Common myeloid progenitor, CD34-positive (primary cell): ENCODE measurements at regions not wholly inside any gene's neighbourhood (a gene's known extent, or its start where the extent isn't known, plus 50 kb on each side); places are given as distances from the start of the nearest gene placed in this dataset.
"Not testable (repeated sequence)": the region's sequence is repeated elsewhere in the genome, so short reads cannot be mapped to it uniquely, and the experiment has no call there.

ENCODE experiments used
- CTCF ChIA-PET: fragments of 350-600 bp; sonication (Branson Sonifier 250); formaldehyde crosslinking; loops from one replicate; lab custom pipeline; 2021; ENCODE audit warnings: antibody characterized with exemption; lab: Charles Lee
- POLR2A ChIA-PET: fragments of 350-600 bp; sonication (Branson Sonifier 250); formaldehyde crosslinking; loops from one replicate; lab custom pipeline; 2021; ENCODE audit warnings: antibody characterized with exemption; lab: Charles Lee
- DNase-seq, 3 donors: peaks; one replicate each; pipeline versions ENCODE4 v3.0.0 to v3.0.0-alpha.2; 2013
- H3K27ac ChIP-seq, 2 experiments: 1 replicate in 1 of 2; 2 replicates in 1 of 2; pipeline ENCODE4 v1.7.0; 2013; ENCODE audit warnings: inconsistent platforms in 2 of 2, low read length in 2 of 2, mild to moderate bottlenecking in 2 of 2, low read depth in 1 of 2, moderate library complexity in 1 of 2; ENCODE audit not compliant: severe bottlenecking in 2 of 2, insufficient read depth in 1 of 2, poor library complexity in 1 of 2
- H3K27me3 ChIP-seq, 5 experiments: replicated peaks in 2 of 5; 1 replicate in 3 of 5; 2 replicates in 2 of 5; pipeline versions ENCODE4 v1.6.1 to v1.7.0; 2013; ENCODE audit warnings: low read length in 4 of 5, mild to moderate bottlenecking in 2 of 5, moderate library complexity in 2 of 5, inconsistent platforms in 1 of 5; ENCODE audit not compliant: insufficient read depth in 5 of 5, control insufficient read depth in 4 of 5
- H3K36me3 ChIP-seq, 4 experiments: 1 replicate in 2 of 4; 2 replicates in 2 of 4; pipeline versions ENCODE4 v1.6.1 to v1.7.0; 2013; ENCODE audit warnings: low read length in 3 of 4, control low read depth in 1 of 4, mild to moderate bottlenecking in 1 of 4; ENCODE audit not compliant: control insufficient read depth in 4 of 4, insufficient read depth in 4 of 4
- H3K4me1 ChIP-seq, 4 experiments: 1 replicate in 3 of 4; 2 replicates in 1 of 4; pipeline versions ENCODE4 v1.6.1 to v1.7.1; 2013; ENCODE audit warnings: low read length in 3 of 4, mild to moderate bottlenecking in 3 of 4, control low read depth in 1 of 4, inconsistent platforms in 1 of 4, moderate library complexity in 1 of 4; ENCODE audit not compliant: control insufficient read depth in 4 of 4, insufficient read depth in 4 of 4; ENCODE audit errors: control extremely low read depth in 1 of 4
- H3K4me3 ChIP-seq, 7 experiments: 1 replicate in 4 of 7; 2 replicates in 3 of 7; pipeline versions ENCODE4 v1.5.1 to v1.7.0; 2013; ENCODE audit warnings: mild to moderate bottlenecking in 7 of 7, low read length in 6 of 7, moderate library complexity in 6 of 7, inconsistent platforms in 2 of 7, low read depth in 2 of 7, control low read depth in 1 of 7; ENCODE audit not compliant: insufficient read depth in 4 of 7, control insufficient read depth in 1 of 7; ENCODE audit errors: extremely low read depth in 1 of 7
- H3K9me3 ChIP-seq, 5 experiments: 1 replicate in 4 of 5; 2 replicates in 1 of 5; pipeline versions ENCODE4 v1.6.1 to v1.7.1; 2013; ENCODE audit warnings: low read length in 4 of 5, mild to moderate bottlenecking in 2 of 5, inconsistent platforms in 1 of 5, low read depth in 1 of 5, moderate library complexity in 1 of 5; ENCODE audit not compliant: control insufficient read depth in 4 of 5, insufficient read depth in 2 of 5; ENCODE audit errors: control extremely low read depth in 1 of 5
- WGBS: methylation state at CpG from one replicate; pipeline ENCODE4 v1.1.5; 2013; ENCODE audit not compliant: insufficient coverage; 5-methylcytosine and 5-hydroxymethylcytosine counted together

GRCh38 chr11:82507288-82507687 is 226.4 kb downstream of the FAM181B start:
- Histone ChIP-seq H3K9me3 (no peaks in the 10 kb centered on the region), H3K4me1 (no peaks in the 10 kb centered on the region), H3K27me3 (peaks cover 0 to 2% (median 0%) of the 10 kb centered on the region in 5 experiments), H3K36me3 (no peaks in the 10 kb centered on the region), H3K4me3 (no peak overlapping the region), H3K27ac (no peak overlapping the region)
- DNase-seq: no peak
- WGBS: 50% methylated on average over 1 of the region's 6 CpGs
- ChIA-PET POLR2A (no interaction called here), CTCF (no interaction called here)

- CTCF ChIA-PET: no interaction called here
- WGBS: 61% methylated on average over 3 of the region's 3 CpGs
These were observed 228.3 kb downstream of the FAM181B start for GRCh38 chr11:82505379-82505778.

GRCh38 chr11:82501174-82501573 is 232.5 kb downstream of the FAM181B start:
- H3K4me3 ChIP-seq, CTCF ChIA-PET, H3K27me3 ChIP-seq, H3K9me3 ChIP-seq, POLR2A ChIA-PET, H3K4me1 ChIP-seq, H3K27ac ChIP-seq, DNase-seq, H3K36me3 ChIP-seq: not testable (repeated sequence)
- WGBS: 98% methylated on average over 12 of the region's 26 CpGs

More at GRCh38 chr11:82505379-82505778, 228.3 kb downstream of the FAM181B start:
- POLR2A ChIA-PET: no interaction called here
- H3K27me3 ChIP-seq: no peaks in the 10 kb centered on the region
- DNase-seq: no peak
- no peak overlapping the region for H3K4me3 ChIP-seq
- no peaks in the 10 kb centered on the region for H3K4me1 ChIP-seq
- H3K36me3 ChIP-seq: no peaks in the 10 kb centered on the region
- no peaks in the 10 kb centered on the region for H3K9me3 ChIP-seq
- no peak overlapping the region for H3K27ac ChIP-seq

GRCh38 chr11:82494988-82495432 is 238.7 kb downstream of the FAM181B start:
- Histone ChIP-seq H3K4me1 (no peaks in the 10 kb centered on the region), H3K27me3 (no peaks in the 10 kb centered on the region), H3K9me3 (no peaks in the 10 kb centered on the region), H3K27ac (no peak overlapping the region), H3K36me3 (no peaks in the 10 kb centered on the region), H3K4me3 (no peak overlapping the region)
- ChIA-PET POLR2A (no interaction called here), CTCF (interaction anchor here (2.5 kb wide), 1 partner anchor 200 kb away, joined by 17 read pairs; no protein-coding TSS in a partner anchor)
- DNase-seq: peak; percentile 11 to 29 (median 21)
- 39% methylated on average over 3 of the region's 3 CpGs for WGBS

GRCh38 chr11:82474876-82475275 is 258.8 kb downstream of the FAM181B start:
- Histone ChIP-seq H3K27me3 (no peaks in the 10 kb centered on the region), H3K9me3 (no peaks in the 10 kb centered on the region), H3K36me3 (no peaks in the 10 kb centered on the region), H3K27ac (no peak overlapping the region), H3K4me3 (no peak overlapping the region), H3K4me1 (no peaks in the 10 kb centered on the region)
- ChIA-PET POLR2A (no interaction called here), CTCF (no interaction called here)
- WGBS: no CpG with 5 or more reads among the region's 3 CpGs
- no peak for DNase-seq

- WGBS: no CpG with 5 or more reads among the region's 2 CpGs
- ChIA-PET POLR2A (no interaction called here), CTCF (no interaction called here)
- Histone ChIP-seq H3K4me3 (no peak overlapping the region), H3K27ac (no peak overlapping the region), H3K4me1 (no peaks in the 10 kb centered on the region), H3K9me3 (no peaks in the 10 kb centered on the region), H3K36me3 (no peaks in the 10 kb centered on the region), H3K27me3 (no peaks in the 10 kb centered on the region)
- no peak for DNase-seq
These were observed 268.2 kb downstream of the FAM181B start for GRCh38 chr11:82465481-82465880.

GRCh38 chr11:82462608-82463242 is 270.9 kb downstream of the FAM181B start:
- Histone ChIP-seq H3K4me1 (no peaks in the 10 kb centered on the region), H3K9me3 (no peaks in the 10 kb centered on the region), H3K4me3 (no peak overlapping the region), H3K36me3 (no peaks in the 10 kb centered on the region), H3K27me3 (no peaks in the 10 kb centered on the region), H3K27ac (no peak overlapping the region)
- ChIA-PET CTCF (no interaction called here), POLR2A (no interaction called here)
- no peak for DNase-seq
- 73% methylated on average over 2 of the region's 4 CpGs for WGBS
